ENCODE measurements at regions not wholly inside any gene's neighbourhood (a gene's known extent, or its start where the extent isn't known, plus 50 kb on each side); places are given as distances from the start of the nearest gene placed in this dataset.

GRCh38 chr12:24173067-24173466 is 223.6 kb upstream of the SOX5 start:
- Histone ChIP-seq H3K27me3 (ENCODE audit: insufficient read depth, poor library complexity, severe bottlenecking) (no peaks in the 10 kb centered on the region), H3K4me1 (ENCODE audit: insufficient read depth, poor library complexity, severe bottlenecking) (no peaks in the 10 kb centered on the region), H3K9me3 (ENCODE audit: severe bottlenecking) (no peaks in the 10 kb centered on the region), H3K4me3 (ENCODE audit: severe bottlenecking) (no peak overlapping the region), H3K27ac (ENCODE audit: poor library complexity, severe bottlenecking) (no peak overlapping the region), H3K36me3 (ENCODE audit: low read depth) (no peaks in the 10 kb centered on the region)
- DNase-seq (ENCODE audit: low spot score) (no peak), ATAC-seq (ENCODE audit: low read depth) (no peak)
- TF ChIP-seq, protein P1, sequence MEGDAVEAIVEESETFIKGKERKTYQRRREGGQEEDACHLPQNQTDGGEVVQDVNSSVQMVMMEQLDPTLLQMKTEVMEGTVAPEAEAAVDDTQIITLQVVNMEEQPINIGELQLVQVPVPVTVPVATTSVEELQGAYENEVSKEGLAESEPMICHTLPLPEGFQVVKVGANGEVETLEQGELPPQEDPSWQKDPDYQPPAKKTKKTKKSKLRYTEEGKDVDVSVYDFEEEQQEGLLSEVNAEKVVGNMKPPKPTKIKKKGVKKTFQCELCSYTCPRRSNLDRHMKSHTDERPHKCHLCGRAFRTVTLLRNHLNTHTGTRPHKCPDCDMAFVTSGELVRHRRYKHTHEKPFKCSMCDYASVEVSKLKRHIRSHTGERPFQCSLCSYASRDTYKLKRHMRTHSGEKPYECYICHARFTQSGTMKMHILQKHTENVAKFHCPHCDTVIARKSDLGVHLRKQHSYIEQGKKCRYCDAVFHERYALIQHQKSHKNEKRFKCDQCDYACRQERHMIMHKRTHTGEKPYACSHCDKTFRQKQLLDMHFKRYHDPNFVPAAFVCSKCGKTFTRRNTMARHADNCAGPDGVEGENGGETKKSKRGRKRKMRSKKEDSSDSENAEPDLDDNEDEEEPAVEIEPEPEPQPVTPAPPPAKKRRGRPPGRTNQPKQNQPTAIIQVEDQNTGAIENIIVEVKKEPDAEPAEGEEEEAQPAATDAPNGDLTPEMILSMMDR (IDR thresholded peaks at IDR 0.05; ENCODE audit: poor library complexity, severe bottlenecking) = no peak

- H3K4me1 ChIP-seq (ENCODE audit: insufficient read depth, poor library complexity, severe bottlenecking) = no peaks in the 10 kb centered on the region
- H3K36me3 ChIP-seq (ENCODE audit: low read depth) = no peaks in the 10 kb centered on the region
- no peak for ATAC-seq (ENCODE audit: low read depth)
- TF ChIP-seq, protein P1 (IDR thresholded peaks at IDR 0.05; ENCODE audit: poor library complexity, severe bottlenecking) = no peak
- no peaks in the 10 kb centered on the region for H3K9me3 ChIP-seq (ENCODE audit: severe bottlenecking)
- no peak overlapping the region for H3K4me3 ChIP-seq (ENCODE audit: severe bottlenecking)
- H3K27me3 ChIP-seq (ENCODE audit: insufficient read depth, poor library complexity, severe bottlenecking) = no peaks in the 10 kb centered on the region
- H3K27ac ChIP-seq (ENCODE audit: poor library complexity, severe bottlenecking) = no peak overlapping the region
- no peak for DNase-seq (ENCODE audit: low spot score)
These were observed 223.2 kb upstream of the SOX5 start for GRCh38 chr12:24172773-24173066.

DNA sequence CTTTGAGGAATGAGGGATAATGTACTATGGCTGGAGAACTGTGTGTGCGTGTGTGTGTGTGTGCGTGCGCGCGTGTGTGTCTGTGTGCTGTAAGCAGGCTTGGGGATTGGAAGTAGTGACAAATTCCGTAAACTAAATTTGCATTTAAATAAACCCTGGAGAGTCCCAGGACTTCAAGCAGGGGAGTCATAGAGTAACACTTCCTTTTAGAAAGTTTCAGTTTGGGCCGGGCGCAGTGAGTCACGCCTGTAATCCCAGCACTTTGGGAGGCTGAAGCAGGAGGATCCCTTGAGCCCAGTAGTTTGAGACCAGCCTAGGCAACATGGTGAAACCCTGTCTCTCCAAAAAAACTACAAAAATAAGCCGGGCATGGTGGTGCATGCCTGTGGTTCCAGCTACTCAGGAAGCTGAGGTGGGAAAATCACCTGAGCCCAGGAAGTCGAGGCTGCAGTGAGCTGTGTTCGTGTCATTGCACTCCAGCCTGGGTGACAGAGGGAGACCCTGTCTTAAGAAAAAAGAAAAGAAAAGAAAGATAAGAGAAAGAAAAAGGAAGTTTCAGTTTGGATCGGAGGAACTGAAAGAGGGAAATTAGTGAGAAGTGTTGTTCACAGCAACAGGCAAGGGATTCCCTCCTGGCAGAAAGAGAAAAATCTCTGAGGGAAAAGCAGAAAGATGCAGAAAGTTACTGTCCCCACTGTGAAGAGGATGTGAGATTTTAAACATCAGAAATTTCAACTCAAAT is 222.7 kb upstream of the SOX5 start:
- Histone ChIP-seq H3K36me3 (ENCODE audit: low read depth) (no peaks in the 10 kb centered on the region), H3K4me3 (ENCODE audit: severe bottlenecking) (no peak overlapping the region), H3K4me1 (ENCODE audit: insufficient read depth, poor library complexity, severe bottlenecking) (no peaks in the 10 kb centered on the region), H3K9me3 (ENCODE audit: severe bottlenecking) (no peaks in the 10 kb centered on the region), H3K27ac (ENCODE audit: poor library complexity, severe bottlenecking) (no peak overlapping the region), H3K27me3 (ENCODE audit: insufficient read depth, poor library complexity, severe bottlenecking) (no peaks in the 10 kb centered on the region)
- DNase-seq (ENCODE audit: low spot score) = no peak
- TF ChIP-seq, protein P1 (IDR thresholded peaks at IDR 0.05; ENCODE audit: poor library complexity, severe bottlenecking) = no peak
- ATAC-seq (ENCODE audit: low read depth) = no peak

DNA sequence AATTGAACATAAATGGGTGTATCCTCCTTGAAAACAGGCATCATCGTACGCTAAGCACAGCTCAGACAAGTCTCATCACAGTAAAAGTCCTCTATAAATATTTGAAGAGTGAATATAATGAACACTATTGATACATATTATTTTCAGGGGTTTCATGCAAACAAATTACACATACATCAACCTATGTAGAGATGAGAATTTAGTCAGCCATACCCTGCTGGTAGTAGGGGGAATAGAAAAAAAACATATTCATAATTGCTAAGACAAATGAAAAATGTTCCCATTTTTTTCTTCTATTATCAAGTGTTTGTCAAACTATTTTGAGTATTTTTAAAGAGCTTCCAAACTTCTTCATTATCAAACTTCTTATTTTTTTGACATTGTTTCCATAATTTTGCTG is 205.6 kb upstream of the SOX5 start:
- ATAC-seq (ENCODE audit: low read depth) (no peak), DNase-seq (ENCODE audit: low spot score) (no peak)
- Histone ChIP-seq H3K36me3 (ENCODE audit: low read depth) (no peaks in the 10 kb centered on the region), H3K9me3 (ENCODE audit: severe bottlenecking) (no peaks in the 10 kb centered on the region), H3K27ac (ENCODE audit: poor library complexity, severe bottlenecking) (no peak overlapping the region), H3K27me3 (ENCODE audit: insufficient read depth, poor library complexity, severe bottlenecking) (no peaks in the 10 kb centered on the region), H3K4me1 (ENCODE audit: insufficient read depth, poor library complexity, severe bottlenecking) (no peaks in the 10 kb centered on the region), H3K4me3 (ENCODE audit: severe bottlenecking) (no peak overlapping the region)
- TF ChIP-seq, protein P1 (IDR thresholded peaks at IDR 0.05; ENCODE audit: poor library complexity, severe bottlenecking) = no peak

DNA sequence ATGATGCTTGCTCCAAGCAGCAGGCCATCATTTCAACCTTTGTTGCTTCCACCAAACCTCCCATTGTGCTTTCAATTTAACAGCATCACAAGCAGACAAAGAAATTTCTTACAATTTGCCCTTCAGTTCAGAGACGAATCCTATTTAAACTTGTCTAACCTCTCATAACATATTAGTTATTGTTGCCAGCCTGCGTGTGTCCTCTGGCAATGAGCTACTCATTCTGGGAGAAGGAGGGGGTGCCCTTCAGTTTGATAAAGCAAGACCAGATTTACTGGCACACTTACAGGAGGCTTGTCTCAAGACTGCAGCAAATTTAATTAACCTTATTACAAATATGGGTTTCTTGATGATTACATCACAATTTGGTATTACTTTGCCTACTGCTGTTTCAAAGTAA is 203.6 kb upstream of the SOX5 start:
- Histone ChIP-seq H3K9me3 (ENCODE audit: severe bottlenecking) (no peaks in the 10 kb centered on the region), H3K4me1 (ENCODE audit: insufficient read depth, poor library complexity, severe bottlenecking) (no peaks in the 10 kb centered on the region), H3K27ac (ENCODE audit: poor library complexity, severe bottlenecking) (no peak overlapping the region), H3K27me3 (ENCODE audit: insufficient read depth, poor library complexity, severe bottlenecking) (no peaks in the 10 kb centered on the region), H3K4me3 (ENCODE audit: severe bottlenecking) (no peak overlapping the region), H3K36me3 (ENCODE audit: low read depth) (no peaks in the 10 kb centered on the region)
- TF ChIP-seq, protein P1 (IDR thresholded peaks at IDR 0.05; ENCODE audit: poor library complexity, severe bottlenecking) = no peak
- ATAC-seq (ENCODE audit: low read depth) (no peak), DNase-seq (ENCODE audit: low spot score) (no peak)

All from RWPE2 (cell line).